HPDE6-E6E7 (cell line): ENCODE measurements at regions not wholly inside any gene's neighbourhood (a gene's known extent, or its start where the extent isn't known, plus 50 kb on each side); places are given as distances from the start of the nearest gene placed in this dataset.

ENCODE experiments used
- DNase-seq: peaks from one replicate; pipeline ENCODE4 v3.0.0; 2011; ENCODE audit warnings: missing footprints; ENCODE audit errors: extremely low spot score

DNA sequence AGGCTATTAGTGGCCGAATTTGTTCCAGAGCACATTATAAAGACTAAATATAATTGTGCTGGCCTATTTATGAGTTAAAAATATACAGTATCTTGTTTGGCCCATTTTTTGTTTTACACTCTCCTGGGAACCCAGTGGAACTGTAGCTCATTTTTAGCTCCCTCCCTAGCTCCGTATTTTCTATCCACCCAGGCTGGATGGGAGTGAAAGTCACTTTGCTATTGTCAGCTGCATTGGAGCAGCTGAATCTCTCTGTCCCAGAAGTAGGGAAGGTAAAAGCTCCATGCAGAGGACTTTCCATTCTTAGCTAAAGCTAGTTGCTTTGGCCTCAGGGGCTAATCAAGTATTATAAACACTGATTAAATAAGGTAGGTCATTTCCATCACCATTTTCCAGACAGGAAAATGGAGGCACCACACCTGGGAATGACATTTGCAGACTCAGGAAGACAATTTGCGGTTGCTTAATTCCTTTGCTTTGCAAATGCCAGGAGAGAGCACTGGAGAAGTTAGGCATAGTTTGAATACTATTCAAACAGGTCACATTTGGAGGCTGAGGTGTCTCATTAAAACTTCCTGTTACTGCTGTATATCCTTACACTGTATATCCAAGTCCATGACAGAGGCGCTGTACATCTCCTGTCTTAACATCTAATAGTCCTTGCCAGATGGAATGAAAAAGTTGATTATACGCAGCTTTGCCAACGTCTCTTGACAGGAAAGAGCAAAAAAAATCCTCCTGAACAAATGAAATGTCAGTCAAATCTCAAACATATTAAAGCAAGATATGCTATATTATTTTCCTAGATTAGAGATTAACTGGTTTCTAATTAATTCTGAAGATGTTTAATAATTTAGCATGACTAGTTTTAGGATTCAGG lies 338.1 kb upstream of the KIRREL3 start:
- DNase-seq = no peak

DNA sequence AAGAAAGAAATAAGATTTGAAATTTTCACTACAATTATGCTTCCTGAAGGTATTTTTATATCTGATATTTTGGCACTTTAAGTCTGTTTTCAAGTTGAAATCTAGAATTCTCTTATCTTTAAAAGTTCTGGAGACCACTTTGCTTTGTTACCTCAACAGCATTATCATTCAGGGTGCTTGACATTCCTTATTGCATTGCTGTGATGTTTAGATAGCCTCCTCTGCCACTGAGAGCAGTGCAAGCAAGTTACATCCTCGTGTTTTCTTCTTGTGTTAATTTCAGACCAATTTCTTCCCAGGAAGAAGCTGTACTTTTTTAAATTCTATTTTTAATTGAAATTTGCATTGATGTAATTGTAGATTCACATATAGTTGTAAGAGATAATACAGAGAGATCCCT lies 333.9 kb upstream of the KIRREL3 start:
- DNase-seq = no peak

DNA sequence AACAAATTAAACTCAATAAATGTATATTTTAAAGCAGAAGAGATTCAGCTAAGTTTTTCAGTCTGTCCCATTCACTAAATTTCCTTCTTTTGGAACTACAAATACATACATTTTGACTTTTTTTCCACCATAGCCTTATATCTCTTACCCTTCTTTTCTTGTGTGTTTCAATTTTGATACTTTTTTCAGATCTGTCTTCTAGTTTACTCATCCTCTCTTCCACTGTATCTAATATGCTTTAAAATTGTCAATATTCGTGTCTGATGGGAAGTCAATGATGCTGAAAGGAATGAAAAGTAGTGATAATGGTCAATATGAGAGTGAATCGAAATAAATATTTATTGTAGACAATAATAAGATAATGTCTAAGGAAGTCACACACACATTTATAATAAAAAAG lies 332.3 kb upstream of the KIRREL3 start:
- DNase-seq = no peak

DNA sequence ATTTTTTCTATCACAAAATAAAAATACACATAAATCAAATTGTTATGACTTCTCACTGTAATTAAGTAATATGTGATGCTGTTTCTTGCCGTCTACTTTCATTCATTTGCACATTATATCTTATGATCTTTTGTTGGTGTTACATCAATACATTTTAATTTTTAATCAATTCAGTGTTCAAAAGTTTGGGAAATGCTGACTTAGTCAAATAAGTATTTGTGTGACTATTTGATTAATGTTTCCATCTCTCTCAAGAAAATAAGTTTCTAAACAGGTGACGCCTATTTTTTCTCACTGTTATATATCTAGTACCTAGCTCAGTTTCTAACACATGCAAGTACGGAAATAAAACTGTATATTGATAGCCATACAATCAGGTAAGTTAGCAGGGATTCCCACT lies 329.5 kb upstream of the KIRREL3 start:
- DNase-seq = no peak

DNA sequence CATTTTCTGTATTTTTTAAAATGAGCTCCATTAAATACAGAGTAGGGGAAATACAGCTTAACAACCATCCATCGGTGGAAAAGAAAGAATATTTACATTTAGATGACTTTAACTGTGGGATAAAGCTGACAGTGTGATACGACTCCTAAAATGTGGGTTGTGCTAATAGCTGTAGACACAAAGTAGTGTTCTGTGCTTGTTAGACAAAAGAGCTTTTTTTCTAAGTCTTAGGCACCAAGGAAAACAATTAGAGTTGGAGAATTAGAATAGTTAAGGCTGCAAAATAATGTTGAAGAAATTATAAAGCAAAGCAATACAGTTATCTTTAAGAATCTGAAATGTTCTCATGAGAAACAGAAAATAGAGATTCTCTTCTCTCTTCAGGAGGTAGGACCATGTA lies 307.7 kb upstream of the KIRREL3 start:
- no peak for DNase-seq

DNA sequence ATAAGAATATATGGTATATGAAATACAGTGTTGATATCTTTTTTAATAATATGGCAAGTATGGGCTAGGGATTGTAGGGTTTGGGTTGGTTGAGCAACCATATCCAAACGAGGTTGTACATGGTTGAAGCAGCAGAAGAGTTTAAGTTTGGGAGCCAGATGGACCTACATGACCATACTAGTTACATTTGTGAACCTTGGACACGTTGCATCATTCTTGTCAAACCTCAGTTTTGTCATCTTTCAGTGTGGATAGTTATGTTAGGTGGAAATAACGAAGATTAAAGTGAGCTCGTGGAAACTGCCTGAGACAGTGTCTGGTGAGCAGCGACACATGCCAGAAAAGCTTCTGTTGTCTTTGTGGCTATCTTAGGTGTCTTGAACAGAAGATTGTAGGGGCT lies 307.1 kb upstream of the KIRREL3 start:
- no peak for DNase-seq

DNA sequence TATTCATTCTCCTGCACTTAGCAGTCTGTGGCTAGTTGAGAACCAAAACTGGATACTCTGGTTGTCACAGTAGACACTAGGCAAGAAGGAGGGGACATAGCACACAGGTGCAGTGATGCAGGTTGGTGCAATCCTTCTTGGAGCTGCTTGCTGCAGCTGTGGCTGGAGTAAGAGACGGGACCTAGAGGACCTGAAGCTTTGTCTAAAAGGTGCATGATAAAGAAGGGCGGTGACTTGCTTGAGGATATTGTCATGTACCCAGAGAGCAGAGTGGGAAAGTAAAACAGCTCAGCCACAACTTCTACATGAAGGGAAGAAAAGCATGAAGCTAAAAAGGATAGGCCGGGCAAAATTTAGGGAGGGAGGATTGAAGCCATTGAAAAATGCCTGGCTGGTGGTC lies 304.1 kb upstream of the KIRREL3 start:
- no peak for DNase-seq

DNA sequence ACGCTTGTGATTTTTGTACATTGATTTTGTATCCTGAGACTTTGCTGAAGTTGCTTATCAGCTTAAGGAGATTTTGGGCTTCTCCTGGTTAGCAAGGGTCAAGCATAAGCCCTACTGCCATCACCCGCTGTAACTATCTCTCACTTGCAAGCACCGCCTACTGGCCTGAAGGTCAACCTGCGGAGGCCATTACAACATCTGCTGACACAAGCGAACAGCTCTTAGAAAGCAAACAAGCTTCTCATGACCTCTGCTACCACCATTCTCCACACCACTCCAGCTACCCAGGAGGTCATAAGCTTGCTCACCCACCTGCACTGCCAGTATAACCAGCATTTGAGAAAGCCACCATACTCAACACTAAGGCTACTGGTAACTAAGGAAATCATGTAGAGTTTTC lies 288.4 kb upstream of the KIRREL3 start:
- DNase-seq = no peak

DNA sequence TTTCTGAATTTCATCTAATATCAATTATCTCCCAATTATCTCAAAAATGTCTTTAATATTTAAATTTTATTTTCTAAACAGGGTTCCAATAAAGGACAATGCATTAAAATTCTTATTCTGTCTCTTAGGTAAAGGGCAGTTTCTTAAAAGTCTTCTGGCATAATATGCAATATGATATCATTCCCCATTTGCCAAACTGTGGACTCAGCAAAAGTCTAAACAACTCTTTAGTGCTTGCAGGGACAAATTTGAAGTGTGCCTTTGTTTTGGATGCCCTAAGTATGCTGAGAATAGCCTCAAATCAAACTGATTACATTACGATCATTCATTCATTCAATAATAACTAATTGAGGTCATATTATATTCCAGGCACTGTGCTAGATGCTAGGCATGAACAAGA lies 281.0 kb upstream of the KIRREL3 start:
- no peak for DNase-seq

DNA sequence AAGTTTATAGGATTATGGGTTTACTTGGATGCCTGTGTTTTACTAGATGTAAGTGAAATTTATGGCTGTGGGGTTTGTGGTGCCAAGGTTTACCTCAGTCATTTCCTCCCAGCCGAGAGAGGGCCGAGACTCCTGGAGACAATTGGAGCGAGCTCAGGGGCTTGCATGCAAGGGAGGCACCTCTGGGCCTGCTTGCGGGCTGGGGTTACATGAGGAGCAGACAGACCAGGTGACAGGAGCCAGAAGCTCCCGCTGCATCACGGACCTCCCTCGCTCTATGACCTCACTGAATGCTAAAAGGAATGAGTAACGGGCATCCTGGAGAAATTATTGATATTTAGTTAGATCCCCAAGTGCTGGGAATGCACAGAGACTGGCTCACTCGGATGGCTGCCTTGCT lies 275.2 kb upstream of the KIRREL3 start:
- DNase-seq = no peak

DNA sequence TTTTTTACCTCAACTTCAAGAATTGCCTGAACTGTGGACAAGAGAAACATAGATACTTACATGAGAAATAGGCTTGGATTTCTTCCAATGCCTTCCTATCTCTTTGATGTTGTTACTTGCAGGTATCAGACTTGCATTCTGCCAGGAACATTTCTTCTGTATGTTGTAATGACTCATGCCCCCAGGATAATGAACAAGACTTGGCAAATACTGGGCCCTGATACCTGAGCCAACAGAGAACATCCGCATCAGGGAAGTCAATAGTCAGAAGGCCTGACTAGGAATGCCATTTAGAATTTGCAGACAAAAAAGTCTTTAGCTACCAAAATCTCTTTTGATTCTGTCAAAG lies 273.7 kb upstream of the KIRREL3 start:
- no peak for DNase-seq

DNA sequence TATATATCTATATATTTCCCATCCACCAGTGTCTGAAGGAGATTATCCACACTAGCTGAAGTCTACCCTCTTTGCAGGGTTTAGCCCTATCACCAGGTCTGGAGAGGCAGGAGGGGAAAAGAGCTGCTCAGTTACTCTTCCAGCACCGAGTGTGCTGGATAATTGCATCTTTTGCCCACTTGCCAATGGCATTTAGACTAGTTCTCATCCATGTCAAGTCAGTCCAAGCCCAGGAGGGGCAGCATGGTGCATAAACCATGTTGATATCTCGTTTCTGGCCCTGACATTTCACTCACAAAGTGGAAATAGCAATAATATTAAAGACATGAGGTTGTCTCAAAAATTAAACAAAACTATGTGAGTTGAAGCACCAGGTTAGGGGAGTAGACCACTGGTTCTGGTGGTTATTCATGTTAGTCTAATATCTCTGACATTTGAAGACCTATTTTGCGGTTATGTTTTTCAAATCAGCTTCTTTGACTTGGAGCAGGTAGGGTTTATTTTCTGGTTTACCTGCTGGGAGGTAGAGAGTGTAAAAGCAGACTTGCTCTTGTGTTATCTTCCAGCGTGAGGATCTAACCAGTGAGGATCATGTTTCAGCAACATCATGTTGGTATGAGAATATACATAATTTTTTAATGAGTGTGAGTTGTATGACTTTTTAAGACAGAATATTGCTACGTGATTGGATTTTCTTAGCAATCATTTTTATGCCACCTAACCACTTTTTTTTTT lies 273.2 kb upstream of the KIRREL3 start:
- no peak for DNase-seq

DNA sequence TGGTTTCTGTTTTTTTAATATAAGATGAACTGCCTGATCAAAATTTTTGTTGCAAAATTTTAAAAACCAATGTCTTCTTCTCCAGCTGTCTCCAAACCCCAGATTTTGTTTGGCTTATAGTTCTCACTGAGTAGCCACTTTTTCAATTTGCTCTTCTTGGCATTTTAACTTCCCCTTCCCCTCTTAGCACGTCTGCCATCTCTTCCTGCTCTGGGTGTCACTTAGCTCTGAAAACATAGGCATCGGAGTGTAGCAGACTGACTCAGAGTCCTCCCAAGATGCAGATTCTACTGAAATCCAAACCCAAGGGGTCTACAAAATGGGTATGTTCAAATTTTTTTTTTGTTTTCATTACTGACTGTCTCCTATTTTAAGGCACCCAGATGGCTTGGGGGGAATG lies 270.3 kb upstream of the KIRREL3 start:
- no peak for DNase-seq

DNA sequence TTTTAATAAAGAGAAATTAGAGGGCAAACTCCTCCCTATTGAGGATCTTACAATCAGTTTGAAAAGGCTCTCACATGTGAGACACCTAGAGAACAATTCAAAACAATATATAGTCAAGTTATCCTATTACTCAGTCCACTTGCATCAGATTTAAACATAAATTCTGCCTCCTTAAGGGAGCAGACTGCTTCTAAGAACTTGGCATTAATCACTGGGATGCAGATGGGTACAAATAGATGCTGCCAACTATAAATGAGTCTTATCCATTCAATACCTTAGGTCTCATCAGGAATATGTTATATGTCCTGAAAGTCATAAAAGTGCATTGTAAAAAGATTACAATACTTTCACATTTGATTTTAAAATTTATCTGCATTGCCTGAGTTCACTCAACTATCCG lies 269.3 kb upstream of the KIRREL3 start:
- no peak for DNase-seq

DNA sequence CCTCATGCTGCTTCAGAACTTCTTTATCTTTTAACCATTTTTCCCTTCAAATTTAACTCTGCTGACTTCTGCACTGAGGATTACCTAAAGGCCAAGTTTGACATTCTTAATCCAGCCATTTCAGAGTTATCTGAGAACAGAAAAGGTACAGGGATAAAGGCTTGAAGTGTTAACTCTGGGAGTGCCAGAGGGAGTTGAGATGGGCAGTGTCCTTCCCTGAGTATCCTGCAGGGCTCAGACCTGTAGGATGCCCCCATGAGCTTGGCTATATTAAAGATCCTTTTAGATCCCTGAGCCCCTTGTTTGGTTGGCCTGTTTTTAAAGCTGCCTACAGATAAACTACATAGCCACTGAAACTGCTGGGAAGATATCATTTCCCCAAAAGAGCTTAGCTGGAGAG lies 268.4 kb upstream of the KIRREL3 start:
- no peak for DNase-seq

DNA sequence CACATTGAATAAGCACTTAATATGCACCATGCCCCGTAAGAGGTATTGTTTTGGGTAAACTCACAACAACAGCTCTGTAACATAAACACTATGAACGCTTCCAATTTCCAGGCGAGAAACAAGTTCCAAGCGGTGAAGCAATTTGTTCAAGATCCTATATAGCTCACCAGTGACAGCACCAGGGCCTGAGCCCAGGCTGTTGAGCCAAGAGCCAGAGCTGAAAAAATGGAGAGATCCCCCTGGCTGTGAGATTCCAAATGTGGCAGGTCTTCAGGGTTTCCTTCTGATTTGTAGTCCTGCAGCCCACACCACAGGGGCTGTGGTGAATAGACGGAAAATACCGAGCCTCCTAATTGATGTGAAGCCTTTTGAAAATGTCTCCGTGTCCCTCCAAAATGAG lies 268.0 kb upstream of the KIRREL3 start:
- no peak for DNase-seq

DNA sequence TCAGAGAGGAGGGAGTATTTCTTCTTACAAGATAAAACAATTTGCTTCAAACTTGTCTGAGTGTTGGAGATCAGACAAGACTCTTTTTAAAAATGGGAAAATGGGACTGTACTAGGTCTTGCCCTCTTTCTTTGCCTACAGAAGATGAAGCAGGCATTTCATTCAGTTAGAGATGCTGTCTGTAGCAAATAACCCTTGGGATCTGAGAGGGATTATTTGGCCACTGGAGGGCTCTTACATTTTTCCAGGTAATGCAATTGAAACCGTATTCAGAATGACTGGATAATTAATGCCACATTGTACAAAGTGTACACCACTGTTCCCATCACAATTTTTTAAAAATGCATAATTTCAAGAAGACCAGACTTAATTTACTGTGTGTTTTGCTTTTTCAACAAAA lies 258.5 kb upstream of the KIRREL3 start:
- no peak for DNase-seq

DNA sequence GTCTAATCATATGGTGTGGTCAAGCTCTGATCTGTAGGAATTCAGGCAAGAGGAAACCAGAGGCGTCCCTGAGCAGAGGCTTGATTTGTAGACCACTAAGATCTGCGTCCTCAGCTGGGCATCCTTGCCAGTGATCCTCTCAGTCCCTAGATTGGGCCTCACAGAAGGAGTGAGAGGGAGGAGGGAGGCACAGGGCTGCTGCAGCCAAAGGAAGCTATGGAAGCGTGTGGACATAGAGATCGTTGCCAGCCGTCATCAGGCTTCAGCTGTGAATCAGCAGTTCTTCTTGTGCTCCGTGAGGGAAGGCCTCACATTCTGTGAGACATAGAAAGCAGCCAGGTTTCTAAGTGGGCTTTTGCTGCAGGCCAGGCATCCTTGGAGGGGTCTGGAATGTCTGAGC lies 254.6 kb upstream of the KIRREL3 start:
- DNase-seq = no peak

DNA sequence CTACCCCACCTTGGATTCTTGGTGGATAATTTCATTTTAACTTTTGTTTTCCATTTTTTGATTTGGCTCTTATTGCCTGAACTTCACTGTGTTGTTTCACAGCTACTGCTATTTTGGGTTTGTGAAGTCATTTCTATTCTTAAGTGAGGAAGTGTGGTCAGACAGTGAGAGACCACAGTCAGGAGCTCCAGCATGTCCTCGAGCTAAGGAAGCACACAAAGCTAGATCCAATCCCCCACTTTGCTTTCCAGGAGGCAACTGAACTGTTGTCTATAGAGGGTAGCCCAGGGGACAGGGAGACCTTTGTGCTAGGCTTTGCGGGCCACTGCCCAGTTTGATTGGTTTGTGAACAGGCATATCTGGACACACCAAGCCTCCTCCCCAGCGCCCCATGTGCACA lies 251.8 kb upstream of the KIRREL3 start:
- no peak for DNase-seq

DNA sequence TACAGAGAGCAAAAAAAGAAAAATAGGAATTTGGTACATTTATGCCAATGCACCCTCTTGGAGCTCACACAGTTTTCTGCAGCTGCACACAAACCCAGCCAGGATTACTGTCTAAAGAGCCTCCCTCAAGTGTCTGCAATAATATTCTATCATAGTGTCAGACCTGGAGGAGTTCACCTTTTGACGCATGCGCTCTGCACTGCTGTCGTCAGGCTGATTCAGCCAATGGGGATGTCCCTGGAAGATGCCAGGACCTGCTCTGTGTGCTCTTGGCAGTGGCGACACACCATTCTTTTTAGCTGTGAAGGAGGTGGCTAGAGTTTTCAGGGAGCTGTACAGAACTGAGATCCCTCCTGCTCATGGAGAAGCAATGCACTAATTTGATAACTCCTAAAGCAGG lies 249.0 kb upstream of the KIRREL3 start:
- DNase-seq = no peak

DNA sequence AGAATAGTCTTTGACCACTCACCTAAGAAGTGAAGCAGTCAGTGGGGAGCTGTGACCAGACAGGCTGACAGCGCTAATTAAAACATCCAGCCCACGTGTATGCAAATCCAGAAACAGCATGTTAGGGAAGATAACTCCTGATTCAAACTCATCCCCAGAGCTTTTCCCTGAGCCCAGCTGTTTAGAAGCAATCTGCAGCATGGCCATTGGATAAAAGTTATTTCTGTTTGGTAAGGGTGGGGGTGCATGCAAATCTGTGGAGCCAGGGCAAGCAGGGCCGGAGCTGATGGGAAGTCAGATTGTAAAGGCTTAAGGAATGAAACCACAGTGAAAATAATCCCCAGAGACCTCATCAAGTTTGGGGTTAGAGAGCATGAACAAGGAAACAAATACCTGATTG lies 247.9 kb upstream of the KIRREL3 start:
- no peak for DNase-seq

DNA sequence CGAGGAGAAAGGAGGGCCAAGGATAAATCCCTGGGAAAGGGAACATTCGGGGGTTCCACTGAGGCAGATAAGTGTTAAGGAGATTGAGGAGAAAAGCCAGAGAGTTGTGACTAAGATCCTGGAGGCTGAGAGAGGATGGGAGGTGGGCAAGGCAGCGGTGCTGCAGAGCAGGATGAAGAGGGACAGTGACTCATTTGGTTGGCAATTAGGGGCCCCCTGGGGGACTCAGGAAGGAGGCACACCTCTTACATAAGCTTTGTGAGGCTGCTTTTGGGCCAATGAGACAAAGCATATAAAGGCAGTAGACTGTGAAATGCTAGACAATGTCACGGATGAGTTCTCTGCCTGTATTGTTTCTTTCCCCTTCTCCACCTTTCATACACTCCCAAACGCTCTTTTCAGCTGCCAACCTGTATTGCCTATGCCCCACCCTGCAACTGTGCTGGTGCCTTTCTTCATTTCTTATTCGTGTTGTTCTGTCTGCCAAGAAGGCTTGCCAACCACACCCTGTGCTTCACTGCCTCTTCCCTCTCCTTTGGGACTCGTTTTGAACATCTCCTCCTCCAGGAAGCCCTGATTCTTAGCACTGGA lies 246.8 kb upstream of the KIRREL3 start:
- no peak for DNase-seq

DNA sequence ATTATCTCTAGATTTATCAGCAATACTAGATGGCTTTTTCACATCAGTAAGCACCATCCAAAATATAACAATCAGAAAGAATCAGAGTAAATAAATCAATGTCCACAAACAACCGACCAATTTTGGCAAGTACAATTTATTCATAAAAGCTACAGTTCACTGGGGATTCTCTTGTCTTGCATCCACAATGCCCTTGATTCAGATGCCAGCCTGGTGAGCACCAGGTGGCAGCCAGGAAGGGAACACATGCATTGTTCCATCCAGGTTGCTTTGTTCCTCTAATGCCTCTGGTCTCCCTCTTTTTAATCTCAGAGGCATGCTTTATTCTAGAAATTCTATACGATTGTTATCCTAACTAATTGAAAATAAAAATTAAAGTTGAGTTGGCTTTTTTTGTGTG lies 242.1 kb upstream of the KIRREL3 start:
- DNase-seq = no peak
